ENCODE measurements at regions not wholly inside any gene's neighbourhood (a gene's known extent, or its start where the extent isn't known, plus 50 kb on each side); places are given as distances from the start of the nearest gene placed in this dataset.

GRCh38 chr1:39091845-39092645, 65.9 kb downstream of the NDUFS5 start:
- TF ChIP-seq CTCF (IDR thresholded peaks at IDR 0.05) = no peak
- TF ChIP-seq POLR2A (IDR thresholded peaks at IDR 0.05) = no peak
